GM12878 (cell line): ENCODE measurements at regions not wholly inside any gene's neighbourhood (a gene's known extent, or its start where the extent isn't known, plus 50 kb on each side); places are given as distances from the start of the nearest gene placed in this dataset.

Experiments used
- ATAC-seq: fragments of 200-7000 bp; cut with Tn5 transposase; 3 replicates; pipeline ENCODE4 v1.9.1; 2020; ENCODE audit warnings: mild to moderate bottlenecking, moderate library complexity
- BruUV-seq: library from RNA; stranded (reverse); fragments of 400-500 nt; replicated peaks from 2 replicates; lab custom pipeline; 2021; lab: Mats Ljungman, UMichigan
- CTCF ChIA-PET: fragments of 300-600 bp; sonication (Branson Sonifier 250); formaldehyde crosslinking; extraction: SDS; loops from one replicate; lab custom pipeline; 2021; ENCODE audit warnings: inconsistent platforms; lab: Yijun Ruan, JAX
- POLR2A ChIA-PET: fragments of 350-600 bp; formaldehyde crosslinking; extraction: SDS; loops from one replicate; lab custom pipeline; 2021; ENCODE audit warnings: inconsistent platforms; lab: Charles Lee
- RAD21 ChIA-PET: fragments of 300-600 bp; sonication (Branson Sonifier 250); formaldehyde crosslinking; loops from one replicate; lab custom pipeline; 2023; ENCODE audit warnings: antibody characterized with exemption; ENCODE audit not compliant: unreplicated experiment; lab: Charles Lee
- SMC1A ChIA-PET: fragments of 300-600 bp; sonication (Branson Sonifier 250); formaldehyde crosslinking; loops from one replicate; lab custom pipeline; 2023; ENCODE audit not compliant: unreplicated experiment, uncharacterized antibody; lab: Charles Lee
- DNase-seq: peaks from one replicate; pipeline ENCODE4 v3.0.0-alpha.2; 2011; ENCODE audit warnings: low read depth, low spot score
- FAIRE-seq: peaks from 3 replicates; lab custom pipeline; 2011; peaks lifted over from hg19 to GRCh38; lab: Jason Lieb, UNC
- H2AFZ ChIP-seq: 2 replicates; pipeline ENCODE4 v1.6.0; 2011; ENCODE audit warnings: low read depth, low read length, control low read depth; ENCODE audit not compliant: control insufficient read depth
- H3K27ac ChIP-seq: 2 replicates; pipeline ENCODE4 v1.5.1; 2011; ENCODE audit warnings: control low read depth; ENCODE audit not compliant: control insufficient read depth, insufficient read depth
- H3K27me3 ChIP-seq, 2 experiments: replicated peaks in 1 of 2; 2 replicates each; pipeline versions ENCODE4 v1.6.0 to v1.6.1; 2011; ENCODE audit warnings: low read length in 1 of 2; ENCODE audit not compliant: control insufficient read depth in 2 of 2, insufficient read depth in 2 of 2
- H3K36me3 ChIP-seq, 2 experiments: 2 replicates each; pipeline ENCODE4 v1.5.1; 2011; ENCODE audit warnings: low read length in 1 of 2; ENCODE audit not compliant: control insufficient read depth in 2 of 2, insufficient read depth in 2 of 2
- H3K4me1 ChIP-seq: 2 replicates; pipeline ENCODE4 v1.6.1; 2011; ENCODE audit warnings: mild to moderate bottlenecking, low read length, moderate library complexity, mixed read lengths; ENCODE audit not compliant: control insufficient read depth, insufficient read depth
- H3K4me2 ChIP-seq: 2 replicates; pipeline ENCODE4 v1.6.0; 2011; ENCODE audit warnings: control low read depth; ENCODE audit not compliant: control insufficient read depth, insufficient read depth
- H3K4me3 ChIP-seq: fragments of 200-600 bp; sonication (generic); 2 replicates; pipeline ENCODE4 v1.5.1; 2016
- H3K79me2 ChIP-seq: 2 replicates; pipeline ENCODE4 v1.6.0; 2011; ENCODE audit warnings: low read length; ENCODE audit not compliant: control insufficient read depth, insufficient read depth
- H3K9ac ChIP-seq: 2 replicates; pipeline ENCODE4 v1.8.0; 2011; ENCODE audit warnings: low read length, control low read depth, mixed read lengths; ENCODE audit not compliant: control insufficient read depth, insufficient read depth
- H3K9me3 ChIP-seq: replicated peaks from 3 replicates; pipeline ENCODE4 v1.5.1; 2011; ENCODE audit warnings: mild to moderate bottlenecking, low read length; ENCODE audit not compliant: control insufficient read depth, insufficient read depth
- H4K20me1 ChIP-seq: 2 replicates; pipeline ENCODE4 v1.6.0; 2011; ENCODE audit not compliant: control insufficient read depth, insufficient read depth
- ATF3 ChIP-seq: IDR thresholded peaks from 2 replicates; pipeline ENCODE4 v1.6.1; 2011; ENCODE audit warnings: low read depth, mild to moderate bottlenecking, low read length, moderate library complexity, borderline replicate concordance; ENCODE audit errors: extremely low read depth
- BACH1 ChIP-seq: fragments of 450-650 bp; IDR thresholded peaks from 2 replicates; pipeline ENCODE4 v1.6.1; 2017; ENCODE audit warnings: mild to moderate bottlenecking, borderline replicate concordance
- GABPA ChIP-seq: IDR thresholded peaks from 2 replicates; pipeline ENCODE4 v1.6.1; 2014; ENCODE audit warnings: antibody characterized with exemption, low read depth, mild to moderate bottlenecking, inconsistent platforms
- MAX ChIP-seq: IDR thresholded peaks from 2 replicates; pipeline ENCODE4 v1.6.1; 2012; ENCODE audit warnings: low read depth, low read length, improper control_type of control experiment
- MEF2A ChIP-seq: IDR thresholded peaks from 2 replicates; pipeline ENCODE4 v1.6.1; 2011; ENCODE audit warnings: low read depth, mild to moderate bottlenecking, low read length, moderate library complexity; ENCODE audit not compliant: insufficient read depth
- NFIC ChIP-seq: IDR thresholded peaks from 2 replicates; pipeline ENCODE4 v1.6.1; 2012; ENCODE audit warnings: low read depth, mild to moderate bottlenecking, inconsistent platforms, low read length, moderate library complexity
- POLR2A ChIP-seq: IDR thresholded peaks from 2 replicates; pipeline ENCODE4 v1.6.1; 2011; ENCODE audit warnings: low read depth, mild to moderate bottlenecking, low read length
- RCOR1 ChIP-seq: conservative IDR thresholded peaks from 2 replicates; pipeline ENCODE4 v1.6.1; 2012; ENCODE audit warnings: low read depth, low read length, improper control_type of control experiment
- RUNX3 ChIP-seq: IDR thresholded peaks from 2 replicates; pipeline ENCODE4 v1.6.1; 2012; ENCODE audit warnings: low read length, inconsistent platforms
- SIX5 ChIP-seq: IDR thresholded peaks from 2 replicates; pipeline ENCODE4 v1.6.1; 2011; ENCODE audit warnings: mild to moderate bottlenecking, low read depth, low read length, moderate library complexity; ENCODE audit not compliant: severe bottlenecking
- SMAD5 ChIP-seq: IDR thresholded peaks from 2 replicates; pipeline ENCODE4 v1.6.1; 2016; ENCODE audit warnings: antibody characterized with exemption, low read depth
- STAT1 ChIP-seq: fragments of 450-650 bp; conservative IDR thresholded peaks from 2 replicates; pipeline ENCODE4 v1.6.1; 2014; ENCODE audit warnings: antibody characterized with exemption, mild to moderate bottlenecking
- USF2 ChIP-seq: IDR thresholded peaks from 2 replicates; pipeline ENCODE4 v1.6.1; 2011; ENCODE audit warnings: low read depth, low read length, improper control_type of control experiment, borderline replicate concordance
- ZBTB4 ChIP-seq: fragments of 450-650 bp; formaldehyde crosslinking; IDR thresholded peaks from 2 replicates; pipeline ENCODE4 v1.4.0; 2022; ENCODE audit warnings: mild to moderate bottlenecking, moderate library complexity
- ZBTB40 ChIP-seq: fragments of 450-650 bp; IDR thresholded peaks from 2 replicates; pipeline ENCODE4 v1.6.1; 2016; ENCODE audit warnings: mild to moderate bottlenecking, moderate library complexity, borderline replicate concordance
- ZZZ3 ChIP-seq: IDR thresholded peaks from 2 replicates; pipeline ENCODE4 v1.6.1; 2011; ENCODE audit warnings: low read depth; ENCODE audit not compliant: control insufficient read depth, insufficient read length
- WGBS: methylation state at CpG from one replicate; pipeline ENCODE4 v1.1.6; 2016; ENCODE audit warnings: low lambda C conversion rate; ENCODE audit not compliant: insufficient replicate concordance, insufficient coverage; ENCODE audit errors: missing lambda C conversion rate; 5-methylcytosine and 5-hydroxymethylcytosine counted together
- in situ Hi-C: fragments of 300-500 bp; cut with MboI; formaldehyde crosslinking; loops from 9 replicates; pipeline ENCODE4 v1.14.3; 2018; ENCODE audit warnings: mixed read lengths
- intact Hi-C: fragments of 100-400 bp; cut with micrococcal nuclease; formaldehyde crosslinking; loops from one replicate; pipeline ENCODE4 v1.14.2; 2022; ENCODE audit not compliant: unreplicated experiment

- SMC1A ChIA-PET = interaction anchor here (1.2 kb wide), 1 partner anchor 29 kb away, joined by 3 read pairs; no protein-coding TSS in a partner anchor
- FAIRE-seq = no peak
- TF ChIP-seq SMAD5 = no peak
- TF ChIP-seq STAT1 = no peak
- no peak for TF ChIP-seq ZZZ3
- TF ChIP-seq RUNX3 = no peak
- TF ChIP-seq RCOR1 = no peak
- no peak for TF ChIP-seq USF2
- TF ChIP-seq GABPA = no peak
- TF ChIP-seq ATF3 = no peak
- no peak for TF ChIP-seq ZBTB40
- no peak for TF ChIP-seq MAX
- TF ChIP-seq MEF2A = no peak
- no peak for TF ChIP-seq NFIC
- TF ChIP-seq SIX5 = no peak
- no peak for TF ChIP-seq ZBTB4
- TF ChIP-seq BACH1 = no peak
- TF ChIP-seq POLR2A = no peak
Measured at GRCh38 chr11:104541701-104542100, 356.6 kb downstream of the CASP12 start.

More at GRCh38 chr11:104541701-104542100, 356.6 kb downstream of the CASP12 start:
- Histone ChIP-seq H4K20me1 (no peaks in the 10 kb centered on the region), H3K27me3 (no peaks in the 10 kb centered on the region), H3K79me2 (no peaks in the 10 kb centered on the region), H3K4me1 (no peaks in the 10 kb centered on the region), H3K9me3 (no peaks in the 10 kb centered on the region), H3K4me3 (no peak overlapping the region), H3K27ac (no peak overlapping the region), H2AFZ (no peak overlapping the region), H3K36me3 (no peaks in the 10 kb centered on the region), H3K4me2 (no peak overlapping the region), H3K9ac (no peak overlapping the region)
- BruUV-seq = no TSS peak
- 0% methylated on average over 1 of the region's 1 CpG for WGBS
- ATAC-seq = no peak
- RAD21 ChIA-PET = no interaction called here
- CTCF ChIA-PET = interaction anchor here (1.6 kb wide), 1 partner anchor 9 kb away, joined by 3 read pairs; no protein-coding TSS in a partner anchor
- in situ Hi-C loops = no loop called here
- no peak for DNase-seq
- intact Hi-C loops = no loop called here
- POLR2A ChIA-PET = no interaction called here
